NCI-H526 (cell line): ENCODE measurements at regions not wholly inside any gene's neighbourhood (a gene's known extent, or its start where the extent isn't known, plus 50 kb on each side); places are given as distances from the start of the nearest gene placed in this dataset.
"Not testable (repeated sequence)": the region's sequence is repeated elsewhere in the genome, so short reads cannot be mapped to it uniquely, and the experiment has no call there.

Source experiments
- DNase-seq, 2 experiments: peaks; one replicate each; lab custom pipeline; 2025; lab: John Stamatoyannopoulos, UW

DNA sequence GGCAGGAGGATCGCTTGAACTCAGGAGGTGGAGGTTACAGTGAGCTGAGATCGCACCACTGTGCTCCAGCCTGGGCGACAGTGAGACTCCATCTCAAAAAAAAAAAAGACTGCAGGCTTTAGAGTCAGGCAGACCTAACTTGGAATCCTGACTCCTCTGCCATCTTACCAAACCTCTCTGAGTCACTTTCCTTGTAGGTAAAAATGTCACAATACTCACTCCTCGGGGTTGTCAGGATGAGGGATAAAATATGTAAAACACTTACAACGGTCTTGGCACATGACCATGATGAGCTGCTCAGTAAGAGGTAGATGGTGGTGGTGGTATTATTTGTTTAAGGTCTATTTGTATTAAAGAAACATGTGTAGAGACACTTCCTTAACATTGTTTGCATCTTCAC is 154.1 kb upstream of the PDE1C start:
- DNase-seq, result no peak

DNA sequence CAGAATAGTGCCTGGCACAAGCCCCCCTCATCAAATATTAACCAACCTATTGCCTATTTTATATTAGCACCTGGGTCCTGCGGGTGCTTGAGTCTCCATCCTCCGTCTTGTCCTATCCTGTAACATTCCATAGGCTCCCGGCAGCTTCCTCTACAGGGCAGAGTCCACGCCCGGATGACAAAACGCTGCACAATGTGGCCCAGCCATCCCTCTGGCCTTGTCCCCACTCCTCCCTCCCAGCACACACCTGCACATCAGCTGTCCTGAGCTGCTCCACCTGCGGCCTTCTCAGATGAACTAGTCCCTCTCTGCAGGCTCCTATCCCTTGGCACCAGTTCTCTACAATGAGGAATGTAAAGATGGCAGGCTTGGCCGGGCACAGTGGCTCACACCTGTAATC is 153.5 kb upstream of the PDE1C start:
- no peak for DNase-seq

GRCh38 chr7:32223071-32223650 is 153.0 kb upstream of the PDE1C start:
- no peak for DNase-seq

- no peak for DNase-seq
Observed at GRCh38 chr7:32222251-32222900, 152.2 kb upstream of the PDE1C start.

GRCh38 chr7:32221736-32222135 is 151.5 kb upstream of the PDE1C start:
- DNase-seq, result no peak

- DNase-seq, result no peak
Observed at GRCh38 chr7:32221056-32221455, 150.8 kb upstream of the PDE1C start.

DNA sequence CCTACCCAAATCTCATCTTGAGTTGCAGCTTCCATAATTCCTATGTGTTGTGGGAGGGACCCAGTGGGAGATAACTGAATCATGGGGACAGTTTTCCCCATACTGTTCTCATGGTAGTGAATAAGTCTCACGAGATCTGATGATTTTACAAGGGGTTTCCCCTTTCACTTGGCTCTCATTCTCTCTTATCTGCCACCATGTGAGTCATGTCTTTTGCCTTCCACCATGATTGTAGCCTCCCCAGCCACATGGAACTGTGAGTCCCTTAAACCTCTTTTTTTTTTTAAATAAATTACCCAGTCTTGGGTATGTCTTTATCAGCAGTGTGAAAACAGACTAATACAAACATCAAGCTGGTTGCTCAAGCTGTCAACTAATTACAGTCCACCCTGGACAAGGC is 149.6 kb upstream of the PDE1C start:
- not testable (repeated sequence) for DNase-seq

- no peak for DNase-seq
Observed at GRCh38 chr7:32219416-32219815, 149.2 kb upstream of the PDE1C start.

DNA sequence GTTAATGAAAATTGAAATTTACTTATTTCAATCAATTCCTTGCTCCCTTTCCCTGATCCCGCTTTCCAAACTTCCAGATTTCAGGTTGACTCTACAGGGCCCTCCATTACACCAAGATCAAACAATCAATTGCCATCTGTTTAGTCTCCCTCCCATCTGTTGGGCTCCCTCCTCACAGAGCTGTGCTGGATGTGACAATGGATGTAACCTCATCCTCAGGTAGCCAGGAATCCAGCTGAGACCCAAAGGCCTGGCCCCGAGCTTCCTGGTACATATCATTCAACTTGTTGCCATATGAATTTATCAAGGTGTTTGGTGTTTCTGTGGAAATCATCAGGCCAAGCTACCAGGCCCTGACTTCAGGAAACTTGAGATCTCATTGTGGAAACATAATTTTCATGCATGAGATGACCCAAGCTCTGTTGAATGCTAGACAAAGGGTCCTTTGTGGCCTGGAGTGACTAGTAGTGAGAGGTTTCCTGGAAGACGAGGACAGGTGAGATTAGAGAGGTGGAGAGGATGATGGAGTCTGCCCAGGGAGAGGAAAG is 148.6 kb upstream of the PDE1C start:
- DNase-seq, result peak; percentile 66 to 67

DNA sequence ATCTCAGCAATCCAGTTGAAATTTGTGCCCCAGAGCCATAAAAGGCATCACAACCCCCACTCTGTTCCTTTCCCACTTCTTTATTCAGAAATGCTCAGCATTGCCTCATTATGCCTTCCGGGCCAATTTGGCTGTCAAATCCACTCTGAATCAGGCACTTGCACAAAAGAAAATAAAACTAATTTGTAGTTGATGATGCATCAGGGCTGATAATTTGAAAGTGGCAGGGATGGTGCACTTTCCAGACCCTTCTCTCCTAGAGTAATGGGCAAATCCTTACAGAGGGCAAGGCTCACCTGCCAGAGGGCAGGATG is 147.9 kb upstream of the PDE1C start:
- no peak for DNase-seq

- no peak for DNase-seq
Observed at GRCh38 chr7:32217341-32218153, 147.3 kb upstream of the PDE1C start.

DNA sequence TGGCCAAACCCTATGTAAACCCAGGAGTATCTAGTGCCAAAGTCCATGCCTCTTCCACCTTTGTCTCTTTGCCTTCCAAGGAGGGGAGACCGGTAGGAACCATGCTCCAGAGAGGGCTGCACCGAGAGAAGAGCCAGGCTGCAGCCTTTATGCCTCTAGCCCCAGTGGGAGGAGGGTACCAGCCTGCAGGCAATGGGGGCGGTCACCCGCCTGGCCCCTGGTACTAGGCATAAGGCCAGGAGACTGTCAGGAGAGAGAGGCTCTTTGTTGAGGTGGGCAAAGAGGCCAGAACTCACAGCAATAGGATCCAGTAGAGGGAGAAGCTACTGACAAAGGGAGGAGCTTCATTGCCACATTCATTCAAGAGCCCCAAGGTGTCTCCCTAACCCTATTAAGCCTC is 146.6 kb upstream of the PDE1C start:
- no peak for DNase-seq

GRCh38 chr7:32215697-32216096 is 145.5 kb upstream of the PDE1C start:
- no peak for DNase-seq

GRCh38 chr7:32214913-32215312 is 144.7 kb upstream of the PDE1C start:
- no peak for DNase-seq

- DNase-seq, result no peak
Observed at GRCh38 chr7:32212321-32212720, 142.1 kb upstream of the PDE1C start.

DNA sequence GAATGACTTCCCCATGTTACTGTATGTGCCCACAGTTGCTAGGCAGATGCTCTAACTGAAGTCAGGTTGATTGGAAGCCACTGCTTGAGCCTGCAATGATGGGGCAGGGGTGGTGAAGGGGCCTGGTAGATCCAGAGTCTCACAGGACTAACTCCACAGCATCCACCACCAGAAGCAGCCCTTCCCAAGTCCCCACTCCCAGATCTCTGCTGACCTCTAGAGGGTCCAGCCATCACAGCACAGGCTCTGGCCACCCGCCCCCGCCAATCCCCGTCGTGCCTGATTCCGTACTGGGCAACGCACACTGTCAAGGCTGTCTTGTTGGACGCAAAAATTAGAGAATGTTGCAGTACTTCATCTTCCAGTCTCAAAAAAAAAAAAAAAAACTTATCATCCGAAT is 136.8 kb upstream of the PDE1C start:
- DNase-seq, result peak in 1 of 2 experiments; percentile 44

DNA sequence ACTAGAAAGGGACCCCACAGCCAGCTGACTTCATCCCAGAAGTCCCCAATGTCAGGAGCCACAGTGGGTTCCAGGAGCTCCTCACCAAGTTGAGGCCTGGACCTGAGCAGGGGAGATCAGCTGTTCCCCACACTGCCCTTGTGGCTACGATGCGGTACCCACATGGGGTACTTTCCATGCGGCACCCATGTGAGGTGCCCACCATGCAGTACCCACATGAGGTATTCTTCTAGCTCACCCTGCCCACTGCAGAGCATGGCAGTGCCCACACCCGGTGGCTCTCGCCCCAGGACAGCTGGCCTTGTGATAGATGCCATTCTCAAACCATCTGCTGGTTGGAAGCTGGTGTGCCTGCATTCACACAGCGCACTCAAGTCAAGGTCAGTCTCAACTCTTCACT is 136.3 kb upstream of the PDE1C start:
- DNase-seq, result no peak

GRCh38 chr7:32205298-32205824 is 135.2 kb upstream of the PDE1C start:
- not testable (repeated sequence) for DNase-seq

DNA sequence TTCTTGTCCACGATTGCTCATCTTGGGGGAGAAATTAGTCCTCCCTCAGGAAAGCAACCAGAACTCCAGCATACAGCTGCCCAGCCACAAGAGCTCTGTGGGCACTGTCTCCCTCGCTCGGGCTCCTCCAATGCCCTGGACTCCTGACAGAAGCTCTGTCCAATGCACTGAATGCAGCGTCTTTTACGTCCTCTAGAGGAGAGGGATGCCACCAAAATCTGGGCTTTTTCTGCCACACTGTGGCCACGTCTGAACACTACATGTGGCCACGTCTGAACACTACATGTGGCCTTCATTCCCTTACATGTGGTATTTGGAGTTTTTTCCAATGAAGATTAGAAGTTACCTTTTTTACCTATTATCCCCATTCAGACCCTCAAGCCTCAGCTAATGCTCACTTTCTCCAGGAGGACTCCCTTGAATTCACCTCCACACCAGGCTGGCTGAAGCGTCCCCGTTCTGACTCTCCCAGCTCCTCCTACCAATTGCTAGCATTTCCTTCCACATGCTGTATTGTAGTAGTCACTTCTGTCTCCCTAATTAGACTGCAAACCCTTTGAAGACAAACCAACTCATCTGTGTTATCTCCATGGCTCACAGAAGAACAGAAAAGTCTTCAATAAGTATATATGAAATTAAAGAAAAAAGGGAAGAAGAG is 134.3 kb upstream of the PDE1C start:
- DNase-seq, result peak; percentile 67 to 90

DNA sequence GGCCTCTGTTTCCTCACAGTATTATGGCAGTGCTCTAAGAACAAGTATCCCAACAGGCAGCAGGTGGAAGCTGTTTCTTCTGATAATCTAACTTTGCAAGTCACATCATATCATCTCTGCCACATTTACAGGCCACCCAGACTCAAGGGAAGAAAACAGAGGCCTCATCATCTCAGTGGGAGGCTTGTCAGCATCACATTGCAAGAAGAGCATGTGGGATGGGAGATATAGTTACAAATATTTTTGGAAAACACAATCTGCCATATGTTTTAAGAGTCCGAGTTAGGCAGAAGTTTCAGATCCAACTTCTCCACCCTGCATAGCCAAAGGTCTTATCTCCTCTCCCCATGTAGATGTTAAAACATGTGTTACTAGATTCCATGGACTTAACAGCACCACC is 130.4 kb upstream of the PDE1C start:
- DNase-seq, result no peak

DNA sequence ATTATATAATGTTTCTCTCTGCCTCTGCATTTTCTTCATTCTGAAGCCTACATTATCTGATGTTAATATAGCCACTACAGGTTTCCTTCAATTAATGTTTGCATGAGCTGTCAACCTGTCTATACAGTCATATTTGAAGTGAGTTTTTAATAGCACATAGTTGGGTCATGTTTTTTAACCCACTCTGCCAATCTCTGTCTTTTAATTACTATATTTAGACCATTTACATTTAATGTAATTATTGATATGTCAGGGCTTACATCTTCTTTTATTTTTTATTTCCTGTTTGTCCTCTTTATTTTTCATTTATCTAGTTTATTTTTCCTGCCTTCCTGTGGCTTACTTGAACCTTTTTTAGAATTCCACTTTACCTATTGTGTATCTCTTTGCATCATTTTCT is 124.3 kb upstream of the PDE1C start:
- no peak for DNase-seq

GRCh38 chr7:32191305-32191704 is 121.1 kb upstream of the PDE1C start:
- peak in 1 of 2 experiments; percentile 29 for DNase-seq
